Chondrocyte (in vitro differentiated cells): ENCODE measurements at regions not wholly inside any gene's neighbourhood (a gene's known extent, or its start where the extent isn't known, plus 50 kb on each side); places are given as distances from the start of the nearest gene placed in this dataset.

Experiments used
- DNase-seq: peaks from one replicate; pipeline ENCODE4 v3.0.0; 2021; ENCODE audit warnings: mixed read lengths, low spot score
- H3K27ac Mint-ChIP-seq: one replicate; pipeline ENCODE4 v1.8.0; 2021; ENCODE audit warnings: mild to moderate bottlenecking, moderate library complexity, mixed read lengths; ENCODE audit not compliant: unreplicated experiment
- H3K27me3 Mint-ChIP-seq: 2 replicates; pipeline ENCODE4 v1.8.0; 2021; ENCODE audit warnings: low read depth, mixed read lengths
- H3K36me3 Mint-ChIP-seq: 2 replicates; pipeline ENCODE4 v1.8.0; 2021; ENCODE audit warnings: low read depth, mixed read lengths
- H3K4me1 Mint-ChIP-seq: 2 replicates; pipeline ENCODE4 v1.8.0; 2021; ENCODE audit warnings: low read depth, mild to moderate bottlenecking, mixed read lengths
- H3K4me3 Mint-ChIP-seq: one replicate; pipeline ENCODE4 v1.8.0; 2021; ENCODE audit warnings: mild to moderate bottlenecking, moderate library complexity, mixed read lengths; ENCODE audit not compliant: unreplicated experiment
- H3K9me3 Mint-ChIP-seq: 2 replicates; pipeline ENCODE4 v1.8.0; 2021; ENCODE audit warnings: low read depth, mixed read lengths
- CTCF ChIP-seq: fragments of 200-600 bp; sonication (generic); IDR thresholded peaks from 2 replicates; pipeline ENCODE4 v1.5.0; 2021; ENCODE audit warnings: antibody characterized with exemption, mild to moderate bottlenecking, moderate library complexity

GRCh38 chr11:18878211-18878610 is 61.0 kb downstream of the MRGPRX1 start:
- Mint-ChIP-seq H3K9me3 (no peaks in the 10 kb centered on the region), H3K36me3 (no peaks in the 10 kb centered on the region), H3K27ac (no peak overlapping the region), H3K27me3 (peaks cover 19% of the 10 kb centered on the region), H3K4me1 (no peaks in the 10 kb centered on the region), H3K4me3 (no peak overlapping the region)
- no peak for TF ChIP-seq CTCF
- DNase-seq: no peak

- Mint-ChIP-seq H3K4me1 (no peaks in the 10 kb centered on the region), H3K36me3 (no peaks in the 10 kb centered on the region), H3K9me3 (no peaks in the 10 kb centered on the region), H3K27me3 (peaks cover 31% of the 10 kb centered on the region), H3K27ac (no peak overlapping the region), H3K4me3 (no peak overlapping the region)
- no peak for TF ChIP-seq CTCF
- DNase-seq: no peak
Measured at GRCh38 chr11:18865951-18866350, 73.3 kb downstream of the MRGPRX1 start.

- no peak for DNase-seq
- Mint-ChIP-seq H3K27me3 (peaks cover 36% of the 10 kb centered on the region), H3K36me3 (no peaks in the 10 kb centered on the region), H3K9me3 (no peaks in the 10 kb centered on the region), H3K27ac (no peak overlapping the region), H3K4me1 (no peaks in the 10 kb centered on the region), H3K4me3 (no peak overlapping the region)
- no peak for TF ChIP-seq CTCF
Measured at GRCh38 chr11:18865261-18865660, 73.7 kb upstream of the PTPN5 start.

- no peak overlapping the region for H3K4me3 Mint-ChIP-seq
- TF ChIP-seq CTCF: peak; percentile 67
- peaks cover 9% of the 10 kb centered on the region for H3K27me3 Mint-ChIP-seq
- peaks cover 20% of the 10 kb centered on the region for H3K9me3 Mint-ChIP-seq
- H3K27ac Mint-ChIP-seq: no peak overlapping the region
- no peaks in the 10 kb centered on the region for H3K36me3 Mint-ChIP-seq
- no peaks in the 10 kb centered on the region for H3K4me1 Mint-ChIP-seq
- no peak for DNase-seq
Measured at GRCh38 chr11:18853086-18853720, 61.6 kb upstream of the PTPN5 start.

GRCh38 chr11:18849406-18849805 is 57.8 kb upstream of the PTPN5 start:
- no peak for TF ChIP-seq CTCF
- peaks cover 25% of the 10 kb centered on the region for H3K27me3 Mint-ChIP-seq
- peaks cover 5% of the 10 kb centered on the region for H3K9me3 Mint-ChIP-seq
- H3K4me3 Mint-ChIP-seq: no peak overlapping the region
- H3K27ac Mint-ChIP-seq: no peak overlapping the region
- DNase-seq: no peak
- H3K4me1 Mint-ChIP-seq: no peaks in the 10 kb centered on the region
- H3K36me3 Mint-ChIP-seq: no peaks in the 10 kb centered on the region
